Activated naive CD4-positive, alpha-beta T cell treated with Interleukin-2 at 50 U/mL for 16 hours (primary cell): ENCODE measurements at regions not wholly inside any gene's neighbourhood (a gene's known extent, or its start where the extent isn't known, plus 50 kb on each side); places are given as distances from the start of the nearest gene placed in this dataset.

Source experiments
- DNase-seq: peaks from one replicate; pipeline ENCODE4 v3.0.0-alpha.2; 2020

DNA sequence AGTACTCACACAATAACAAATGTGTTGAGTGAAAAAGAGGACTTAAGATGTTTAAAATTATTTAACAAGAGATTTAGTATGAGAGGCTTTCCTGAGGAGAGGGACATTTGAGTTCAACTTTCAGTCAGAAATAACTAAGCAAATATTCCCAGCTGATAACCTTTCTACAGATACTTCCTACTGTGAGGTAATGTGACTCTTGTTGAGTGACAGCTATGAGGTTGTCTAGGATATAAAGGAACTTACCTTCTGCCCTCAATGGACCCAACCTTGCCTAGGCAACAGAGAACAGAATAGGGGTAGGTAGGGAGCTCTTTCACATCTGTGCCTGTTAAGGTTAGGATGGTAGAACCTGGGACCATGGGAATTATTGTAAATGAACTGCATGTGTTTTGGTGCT, 54.7 kb downstream of the GLUD2 start:
- DNase-seq: no peak

DNA sequence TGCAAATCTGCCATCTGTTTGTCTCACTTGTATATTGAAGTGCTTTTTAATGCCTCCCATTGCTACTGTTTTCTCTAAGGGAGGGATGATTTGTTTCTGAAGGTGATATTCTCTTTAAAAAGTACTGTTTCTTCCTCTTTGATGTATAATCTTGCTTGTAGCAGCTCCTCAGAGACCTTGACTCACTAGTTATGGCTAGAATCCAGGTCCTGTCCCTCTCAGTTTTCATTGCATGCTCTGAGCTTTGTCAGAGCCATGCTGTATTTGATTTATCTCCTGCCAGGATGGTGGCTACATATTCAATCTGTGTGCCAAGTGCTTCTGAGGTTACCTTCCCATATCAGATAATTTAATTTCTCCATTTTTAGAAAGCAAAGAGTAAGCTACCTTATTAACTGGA, 56.0 kb downstream of the GLUD2 start:
- DNase-seq: no peak

DNA sequence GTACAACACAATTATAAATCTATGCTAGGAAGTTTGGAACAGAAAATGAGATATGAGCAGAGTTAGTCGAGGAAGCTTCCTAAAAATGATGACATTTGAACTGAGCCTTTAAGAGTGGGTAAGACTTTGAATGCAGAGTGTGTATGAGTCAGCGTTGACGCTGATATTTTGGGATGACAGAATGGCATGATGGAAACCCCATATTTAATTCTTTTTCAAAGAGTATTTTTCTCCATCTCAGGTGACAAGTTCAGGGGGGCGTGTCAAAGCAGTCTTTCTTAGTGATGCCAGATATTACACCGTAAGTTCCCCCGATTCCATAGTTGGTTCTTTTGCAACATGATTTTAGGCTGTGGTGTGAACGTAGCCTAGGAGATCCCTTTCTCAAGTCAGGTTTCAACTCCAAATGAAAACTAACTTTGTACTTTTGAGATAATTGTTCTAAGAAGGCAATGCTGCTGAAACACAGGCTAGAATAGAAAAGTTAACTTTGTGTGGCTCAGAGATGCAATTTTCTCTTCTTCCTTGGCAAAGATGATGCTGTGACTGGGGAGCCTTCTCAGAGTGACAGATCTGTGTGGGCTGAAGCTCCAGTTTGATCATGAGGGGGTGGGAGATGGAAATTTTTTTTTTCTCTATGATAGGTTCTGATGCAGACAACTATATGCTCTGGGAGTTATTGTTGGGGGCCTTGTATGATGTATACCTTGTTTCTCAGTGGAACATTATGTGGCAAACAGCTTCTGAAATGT, 59.2 kb downstream of the GLUD2 start:
- no peak for DNase-seq

DNA sequence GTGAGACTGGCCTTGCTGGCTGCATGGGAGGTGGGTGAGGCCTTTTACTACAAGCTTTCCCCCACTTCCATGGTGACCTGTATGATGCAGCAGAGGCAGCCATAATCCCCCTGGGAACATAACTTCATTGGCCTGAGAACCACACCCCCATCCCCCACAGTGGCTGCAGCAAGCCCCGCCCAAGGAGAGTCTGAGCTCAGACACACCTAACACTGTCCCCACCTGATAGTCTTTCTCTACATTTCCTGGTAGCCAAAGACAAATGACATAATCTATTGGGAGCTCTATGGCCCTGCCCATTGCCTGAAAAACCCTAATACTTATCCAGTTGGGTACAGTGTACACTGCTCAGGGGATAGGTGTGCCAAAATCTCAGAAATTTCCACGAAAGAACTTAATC, 62.6 kb downstream of the GLUD2 start:
- DNase-seq: no peak

DNA sequence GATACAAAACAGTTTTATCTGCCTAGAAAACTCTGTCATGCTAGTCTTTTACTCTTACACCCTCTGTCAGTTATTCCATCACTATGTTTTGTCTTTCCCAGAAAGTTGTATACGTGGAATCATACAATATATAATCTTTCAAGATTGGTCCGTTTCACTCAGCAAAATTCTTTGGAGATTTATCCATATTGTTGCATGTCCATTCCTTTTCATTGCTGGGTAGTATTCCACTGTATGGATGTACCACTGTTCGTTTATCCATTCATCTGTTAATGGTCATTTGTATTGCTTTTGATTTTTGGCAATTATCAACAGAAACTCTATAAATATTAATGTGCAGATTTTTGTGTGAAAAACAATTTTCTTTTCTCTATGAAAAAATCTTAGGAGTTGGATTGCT, 63.1 kb downstream of the GLUD2 start:
- DNase-seq: no peak

DNA sequence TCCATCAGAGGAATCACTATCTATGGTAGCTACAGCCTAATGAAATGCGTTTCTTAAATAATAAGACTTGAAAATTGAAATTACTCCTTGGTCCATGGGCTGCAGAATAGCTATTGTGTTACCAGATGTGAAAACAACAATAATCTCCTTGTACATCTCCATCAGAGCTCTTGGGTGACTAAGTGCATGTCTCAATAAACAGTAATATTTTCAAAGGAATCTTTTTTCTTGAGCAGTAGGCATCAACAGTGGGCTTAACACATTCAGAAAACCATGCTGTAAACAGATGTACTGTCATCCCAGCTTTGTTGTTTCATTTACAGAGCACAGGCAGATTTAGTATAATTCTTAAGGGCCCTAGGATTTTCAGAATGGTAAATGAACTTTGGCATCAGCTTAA, 67.3 kb downstream of the GLUD2 start:
- DNase-seq: no peak

DNA sequence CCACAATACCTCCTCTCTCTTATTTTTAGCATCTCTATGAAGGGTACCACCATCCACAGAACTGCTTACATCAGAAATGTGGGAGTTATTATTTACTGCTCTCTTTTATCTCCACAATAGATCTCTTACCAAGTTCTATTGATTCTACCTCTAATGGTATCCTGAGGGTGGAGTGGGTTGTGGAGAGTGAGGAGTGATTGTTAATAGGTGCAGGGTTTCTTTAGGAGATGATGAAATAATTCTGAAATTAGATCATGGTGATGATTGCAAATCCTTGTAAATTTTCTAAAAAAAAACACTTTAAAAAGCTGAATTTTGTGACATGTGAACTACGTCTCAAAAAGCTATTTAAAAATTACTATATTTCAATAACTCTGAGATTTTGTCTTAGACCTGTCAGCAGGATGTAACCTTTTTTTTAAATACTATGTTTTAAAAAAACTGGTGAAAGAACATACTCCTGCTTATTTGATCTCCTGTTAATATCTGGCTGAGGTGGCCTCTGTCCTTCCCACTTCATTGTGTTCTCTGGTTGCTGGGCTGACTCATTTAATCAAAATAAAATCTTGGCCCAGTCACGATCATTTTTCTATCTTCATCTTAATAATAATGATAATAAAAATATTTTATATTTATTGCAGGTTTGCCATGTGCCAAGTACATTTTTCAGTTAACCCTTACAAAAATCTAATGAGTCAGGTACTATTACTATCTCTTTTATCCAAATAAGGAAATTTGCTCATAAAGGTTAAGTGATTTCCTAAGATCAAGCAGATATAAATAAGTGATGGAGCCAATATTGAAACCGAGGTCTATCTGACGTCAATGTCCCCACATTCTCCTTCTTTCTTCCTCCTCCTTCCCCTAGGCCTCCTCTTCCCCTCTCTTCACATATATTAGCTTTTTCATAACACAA, 73.5 kb downstream of the GLUD2 start:
- DNase-seq: no peak

DNA sequence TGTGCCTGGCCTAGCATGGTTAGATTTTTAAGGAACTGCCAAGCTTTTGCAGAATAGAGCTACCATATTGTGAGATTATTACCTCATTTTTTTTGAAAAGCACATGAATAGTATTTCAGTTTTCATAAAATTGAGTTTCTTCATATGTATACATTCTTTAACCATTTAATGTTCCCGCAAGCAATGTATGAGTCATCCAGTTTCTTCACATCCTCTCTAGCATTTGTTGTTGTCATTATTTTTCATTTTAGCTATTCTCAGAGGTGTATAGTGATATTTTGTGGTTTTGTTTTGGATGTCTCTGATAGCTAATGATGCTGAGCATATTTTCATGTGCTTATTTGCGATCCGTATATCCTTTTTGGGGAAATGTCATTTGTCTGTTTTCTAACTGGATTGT, 74.9 kb downstream of the GLUD2 start:
- DNase-seq: no peak

DNA sequence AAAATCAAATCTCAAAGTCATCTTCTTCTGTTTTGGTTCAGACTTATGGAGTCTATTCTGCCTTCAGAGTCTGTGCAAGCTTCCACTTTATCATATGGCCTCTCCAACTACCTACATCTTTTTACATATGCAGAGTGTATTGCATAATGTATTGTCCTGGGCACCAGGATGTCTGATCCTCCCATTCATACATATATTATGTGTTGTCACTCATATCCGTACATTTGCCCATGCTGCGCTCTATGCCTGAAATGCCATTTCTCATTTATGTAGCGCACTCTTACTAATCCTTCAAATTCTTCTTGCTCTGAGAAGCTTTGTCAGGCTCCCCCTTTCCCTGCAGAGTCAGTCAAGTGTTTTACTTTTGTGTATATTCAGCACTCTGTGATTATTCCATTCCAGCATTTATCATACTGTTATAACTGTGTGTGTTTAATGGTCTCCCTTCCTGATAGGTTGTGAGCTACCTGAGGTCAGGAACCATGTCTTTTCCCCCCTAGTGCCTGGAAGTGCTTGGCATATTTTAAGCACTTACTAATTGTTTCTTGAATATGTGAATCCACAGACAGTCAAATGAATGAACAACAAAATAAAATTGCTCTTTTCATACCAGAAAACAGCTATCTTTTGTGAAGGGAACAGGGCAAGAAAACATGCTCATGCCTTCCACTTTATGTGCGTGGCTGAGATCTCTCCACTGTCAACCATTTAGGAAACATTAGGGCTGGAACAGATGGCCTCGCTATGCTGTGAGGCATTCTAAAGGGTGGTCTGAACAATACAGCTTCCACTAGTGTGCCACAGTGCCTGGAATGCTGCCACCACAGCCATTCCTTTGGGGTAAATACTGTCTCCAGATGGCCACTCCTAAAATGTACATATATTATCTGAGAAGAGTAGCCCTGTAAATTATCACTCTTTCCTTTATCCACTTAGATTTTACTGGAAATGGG, 81.8 kb downstream of the GLUD2 start:
- no peak for DNase-seq

DNA sequence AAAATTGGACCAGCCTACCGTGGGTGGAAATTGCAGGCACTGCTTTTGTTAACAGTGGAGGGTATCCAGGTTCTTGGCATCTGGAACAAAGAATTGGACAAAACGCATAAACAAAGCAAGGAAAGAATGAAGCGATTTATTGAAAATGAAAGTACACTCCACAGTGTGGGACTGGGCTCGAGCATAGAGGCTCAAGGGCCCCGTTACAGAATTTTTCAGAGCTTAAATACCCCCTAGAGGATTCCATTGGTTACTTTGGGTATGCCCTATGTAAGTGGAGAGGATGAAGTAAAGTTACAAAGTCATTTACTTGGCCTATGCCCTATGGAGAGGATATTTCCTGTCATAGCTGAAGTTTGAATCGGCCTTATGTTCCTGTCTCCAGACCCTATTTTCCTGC, 85.3 kb downstream of the GLUD2 start:
- no peak for DNase-seq

DNA sequence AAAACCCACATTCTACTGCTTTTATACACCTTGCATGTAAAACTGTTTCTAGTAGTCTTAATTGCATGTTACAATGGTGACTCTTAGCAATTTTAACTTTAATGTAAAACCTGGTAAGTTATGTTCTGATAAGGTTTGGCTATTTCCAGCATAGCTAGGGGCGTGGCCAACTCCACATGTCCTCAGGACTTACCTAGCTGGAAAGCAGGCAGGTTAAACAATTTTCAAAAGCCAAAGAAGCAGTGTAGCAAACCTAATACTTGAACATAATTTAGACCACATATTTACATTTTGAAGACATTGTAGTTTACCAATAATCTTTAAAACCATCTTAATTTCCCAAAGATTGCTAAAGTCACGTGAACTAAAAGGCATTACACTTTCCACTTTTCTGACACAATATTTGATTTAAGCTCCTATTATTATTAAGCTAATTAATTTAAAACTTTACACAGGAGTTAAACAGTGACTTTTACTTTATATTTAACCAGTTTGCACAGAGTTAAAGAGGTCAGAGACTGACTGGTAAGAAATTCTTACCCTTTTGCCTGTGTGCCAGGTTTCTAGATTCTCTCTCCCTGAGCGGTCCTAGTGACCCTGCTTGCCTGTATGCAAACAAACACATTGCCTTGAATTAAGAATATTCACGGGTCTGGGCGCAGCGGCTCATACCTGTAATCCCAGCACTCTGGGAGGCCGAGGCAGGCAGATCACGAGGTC, 88.2 kb downstream of the GLUD2 start:
- DNase-seq: no peak

DNA sequence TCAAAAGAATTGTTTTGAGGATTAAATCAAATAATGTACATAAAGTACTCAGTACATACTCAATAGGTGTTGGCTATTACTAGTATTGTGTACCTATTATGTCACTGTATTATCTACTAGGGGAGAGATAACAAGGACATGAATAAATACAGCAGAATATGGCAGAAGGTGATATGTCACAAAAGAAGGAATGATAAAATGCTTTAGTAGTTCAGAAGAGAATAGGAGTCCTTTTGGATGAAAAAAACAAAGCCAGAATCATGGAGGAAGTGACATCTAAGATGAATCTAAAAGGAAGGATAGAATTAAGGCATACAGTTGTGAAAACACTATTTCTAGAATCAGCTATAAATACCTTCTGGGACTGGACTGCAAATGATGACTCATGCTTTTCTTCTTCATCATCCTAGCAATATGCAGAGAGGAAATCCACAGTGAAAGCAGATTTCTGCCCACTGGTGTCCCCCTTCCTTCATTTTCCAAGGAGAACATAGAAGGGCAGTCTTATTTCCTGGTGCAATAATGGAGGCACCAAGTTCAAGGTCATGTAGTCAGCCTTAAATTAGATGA, 98.7 kb downstream of the GLUD2 start:
- no peak for DNase-seq

DNA sequence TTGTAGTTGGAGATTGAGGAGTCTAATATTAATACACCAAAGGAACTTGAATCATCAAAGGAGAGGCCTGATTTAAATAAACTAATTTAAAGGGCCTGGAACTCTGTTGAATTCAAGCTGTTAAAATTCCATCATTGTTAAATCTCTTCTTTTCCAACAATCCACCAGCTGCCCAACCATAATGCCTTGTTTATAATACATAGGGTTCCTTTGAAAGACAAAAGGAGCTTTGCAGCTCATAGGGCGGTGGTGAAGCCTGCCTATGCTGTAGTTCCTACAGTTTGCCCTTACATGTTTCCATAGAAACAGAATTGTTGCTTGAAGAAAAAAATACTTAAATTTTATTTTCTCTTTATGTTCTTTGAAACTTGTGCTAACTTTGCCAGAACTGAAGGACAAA, 102.8 kb downstream of the GLUD2 start:
- DNase-seq: no peak

DNA sequence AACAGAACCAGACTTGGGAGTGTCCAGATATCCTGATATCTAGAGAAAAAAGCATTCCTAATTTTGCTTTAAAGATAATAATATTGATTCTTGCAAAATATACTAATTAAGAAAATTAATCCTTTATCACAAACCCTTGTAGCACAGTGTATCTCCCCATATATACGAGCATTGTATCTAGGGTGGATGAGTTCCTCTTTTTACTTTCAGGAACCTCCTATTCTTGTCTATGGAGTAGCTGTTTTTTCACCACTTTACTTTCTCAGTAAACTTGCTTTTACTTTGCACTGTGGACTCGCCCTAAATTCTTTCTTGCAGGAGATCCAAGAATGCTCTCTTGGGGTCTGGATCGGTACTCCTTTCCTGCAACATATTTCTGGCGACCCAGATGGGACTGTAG, 103.9 kb downstream of the GLUD2 start:
- no peak for DNase-seq

DNA sequence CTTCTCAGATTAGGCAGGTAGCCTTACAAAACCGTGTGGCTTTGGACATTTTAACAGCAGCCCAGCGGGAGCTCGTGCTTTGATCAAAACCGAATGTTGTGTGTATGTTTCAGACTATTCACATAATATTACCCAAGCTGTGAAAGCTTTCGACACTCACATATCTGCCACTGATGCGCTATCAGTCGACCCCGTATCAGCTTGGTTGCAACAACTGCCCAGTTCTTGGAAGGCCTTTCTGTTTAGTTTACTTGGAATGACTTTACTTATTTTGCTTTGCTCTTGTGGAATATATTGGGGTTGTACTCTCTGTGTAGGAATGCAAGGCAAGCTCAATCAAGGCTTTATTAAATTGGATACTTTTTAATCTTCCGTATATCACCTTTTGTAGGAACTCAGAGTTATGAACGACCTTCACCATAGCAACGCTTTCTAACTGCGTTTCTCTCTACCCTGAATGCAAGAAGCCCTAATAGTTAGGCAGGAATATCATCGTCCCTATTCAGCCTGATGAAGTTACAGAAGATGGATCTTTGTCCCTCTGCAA, 107.5 kb downstream of the GLUD2 start:
- DNase-seq: no peak

DNA sequence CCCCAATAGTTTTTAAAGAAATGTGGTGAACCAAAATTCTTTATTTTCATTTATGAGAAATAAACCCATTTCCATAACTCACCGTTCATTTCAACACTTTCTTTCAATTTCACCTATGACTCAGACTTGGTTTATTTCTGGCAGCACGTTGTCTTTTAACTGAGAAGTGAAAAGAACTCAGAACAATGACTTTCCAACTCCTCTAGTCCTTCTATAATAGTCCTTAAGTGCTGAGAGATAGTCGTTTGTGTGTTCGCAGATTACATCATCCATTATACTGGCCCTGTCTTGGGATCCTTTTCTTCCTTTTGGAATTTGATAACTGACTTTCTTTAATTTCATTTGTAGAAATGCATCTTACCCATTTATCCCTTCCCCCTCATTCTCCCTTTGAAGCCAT, 113.6 kb downstream of the GLUD2 start:
- DNase-seq: no peak

DNA sequence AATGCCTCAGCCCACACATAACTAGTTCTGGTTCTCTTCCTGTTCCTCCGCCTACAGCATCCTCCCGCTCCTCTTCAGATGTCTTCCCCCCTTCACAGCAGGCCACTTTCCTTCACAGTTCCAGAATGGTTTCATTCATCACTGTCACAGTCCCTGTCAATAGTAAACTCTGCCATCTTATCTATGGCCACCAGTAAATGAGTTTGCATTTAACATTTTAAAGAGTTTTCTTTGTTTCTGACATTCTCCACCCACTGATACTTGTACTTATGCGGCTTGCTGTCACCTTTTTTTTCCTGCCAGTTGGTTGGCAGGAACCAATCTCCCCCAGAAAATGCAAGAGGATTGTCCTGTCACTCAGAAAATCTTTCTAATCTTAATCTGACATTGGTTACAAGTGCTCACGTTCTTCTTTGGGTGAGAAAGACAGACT, 114.1 kb downstream of the GLUD2 start:
- DNase-seq: peak; percentile 2

DNA sequence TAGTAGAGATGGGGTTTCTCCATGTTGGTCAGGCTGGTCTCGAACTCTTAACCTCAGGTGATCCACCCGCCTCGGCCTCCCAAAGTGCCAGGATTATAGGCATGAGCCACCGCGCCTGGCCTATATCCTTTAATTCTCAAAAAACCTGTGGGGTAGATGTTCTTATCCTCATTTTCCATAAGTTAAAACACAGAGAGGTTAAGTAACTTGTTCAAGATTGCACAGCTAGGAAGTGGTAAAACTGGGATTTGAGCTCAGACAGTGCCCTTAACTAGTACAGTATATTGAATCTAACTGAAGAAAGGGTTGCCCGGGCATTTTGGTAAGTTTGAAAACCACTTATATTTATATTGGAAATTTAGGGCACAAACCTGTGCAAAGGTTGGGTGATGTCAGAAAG, 116.0 kb downstream of the GLUD2 start:
- no peak for DNase-seq

DNA sequence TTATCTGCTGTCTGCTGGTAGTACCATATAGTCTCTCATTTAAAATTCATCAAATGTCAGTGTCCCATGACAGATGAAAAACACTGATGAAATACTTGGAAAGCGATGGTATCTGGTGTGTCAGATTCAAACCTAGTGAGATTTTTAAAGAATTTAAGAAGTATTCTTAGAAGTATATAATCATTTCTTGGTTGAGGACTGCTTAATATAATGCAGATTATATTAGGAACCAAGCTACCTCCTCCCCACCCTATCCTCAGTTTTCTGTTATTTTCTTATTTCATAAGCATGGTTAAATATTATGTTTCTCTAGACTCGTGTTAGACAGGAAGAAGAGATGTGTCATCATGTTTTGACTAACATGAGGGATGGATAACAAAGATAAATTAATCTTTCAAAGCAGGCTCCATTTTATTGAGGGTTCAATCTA, 118.5 kb downstream of the GLUD2 start:
- DNase-seq: no peak

DNA sequence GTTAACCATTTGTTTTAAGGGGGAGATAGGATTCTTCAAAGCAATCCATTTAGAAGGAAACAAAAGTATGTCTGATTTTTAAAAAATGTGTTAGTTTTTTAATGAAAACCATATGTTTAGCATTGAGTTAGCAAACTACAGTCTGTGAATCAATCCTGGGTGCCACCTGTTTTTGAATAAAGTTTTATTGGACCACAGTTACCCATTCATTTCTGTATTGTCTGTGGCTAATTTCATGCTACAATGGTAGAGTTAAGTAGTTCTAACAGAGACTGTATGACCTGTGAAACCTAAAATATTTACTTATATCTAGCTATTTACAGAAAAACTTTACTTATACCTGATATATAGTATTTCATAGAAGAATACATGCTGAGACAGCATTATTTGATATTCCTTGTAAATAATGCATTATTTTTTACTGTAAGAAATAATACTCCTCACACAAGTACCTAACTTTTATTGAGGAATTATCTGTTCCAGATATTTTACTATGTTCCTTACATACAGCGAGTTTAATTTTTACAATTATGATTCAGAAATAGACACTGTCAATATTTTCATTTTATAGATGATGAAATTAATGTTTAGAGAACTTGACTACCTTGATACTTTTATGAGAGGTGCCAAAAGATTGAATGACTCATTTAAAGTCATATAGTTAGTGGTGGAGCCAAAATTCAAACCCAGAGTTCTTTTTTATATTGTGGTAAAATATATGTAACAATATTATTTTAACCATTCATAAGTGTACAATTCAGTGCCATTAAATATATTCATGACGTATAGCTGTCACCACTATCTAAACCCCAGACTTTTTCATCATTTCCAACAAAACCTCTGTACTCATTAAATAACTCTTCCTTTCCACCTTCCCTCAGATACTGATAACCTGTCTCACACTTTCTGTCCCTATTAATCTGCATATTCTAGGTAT, 122.0 kb downstream of the GLUD2 start:
- DNase-seq: no peak

DNA sequence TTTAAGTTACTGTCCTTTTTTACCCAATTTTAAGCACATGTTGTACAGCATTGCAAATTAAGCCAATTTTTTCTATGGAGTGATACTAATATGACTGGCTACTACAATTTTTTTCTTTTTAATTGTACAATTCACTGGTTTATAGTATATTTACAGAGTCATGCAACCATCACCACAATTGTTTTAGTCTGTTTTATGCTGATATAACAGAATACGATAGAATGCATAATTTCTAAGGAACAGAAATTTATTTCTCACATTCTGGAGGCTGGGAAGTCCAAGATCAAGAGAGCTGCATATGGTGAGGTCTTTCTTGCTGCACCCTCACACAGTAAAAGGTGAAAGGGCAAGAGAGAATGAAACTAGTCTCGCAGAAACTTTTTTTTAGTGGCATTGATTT, 125.3 kb downstream of the GLUD2 start:
- DNase-seq: no peak
